GM12878 (cell line): ENCODE measurements at regions not wholly inside any gene's neighbourhood (a gene's known extent, or its start where the extent isn't known, plus 50 kb on each side); places are given as distances from the start of the nearest gene placed in this dataset.
"Not testable (repeated sequence)": the region's sequence is repeated elsewhere in the genome, so short reads cannot be mapped to it uniquely, and the experiment has no call there.

Experiments used
- ATAC-seq: fragments of 200-7000 bp; cut with Tn5 transposase; 3 replicates; pipeline ENCODE4 v1.9.1; 2020; ENCODE audit warnings: mild to moderate bottlenecking, moderate library complexity
- BruUV-seq: library from RNA; stranded (reverse); fragments of 400-500 nt; replicated peaks from 2 replicates; lab custom pipeline; 2021; lab: Mats Ljungman, UMichigan
- CTCF ChIA-PET: fragments of 300-600 bp; sonication (Branson Sonifier 250); formaldehyde crosslinking; extraction: SDS; loops from one replicate; lab custom pipeline; 2021; ENCODE audit warnings: inconsistent platforms; lab: Yijun Ruan, JAX
- POLR2A ChIA-PET: fragments of 350-600 bp; formaldehyde crosslinking; extraction: SDS; loops from one replicate; lab custom pipeline; 2021; ENCODE audit warnings: inconsistent platforms; lab: Charles Lee
- RAD21 ChIA-PET: fragments of 300-600 bp; sonication (Branson Sonifier 250); formaldehyde crosslinking; loops from one replicate; lab custom pipeline; 2023; ENCODE audit warnings: antibody characterized with exemption; ENCODE audit not compliant: unreplicated experiment; lab: Charles Lee
- SMC1A ChIA-PET: fragments of 300-600 bp; sonication (Branson Sonifier 250); formaldehyde crosslinking; loops from one replicate; lab custom pipeline; 2023; ENCODE audit not compliant: unreplicated experiment, uncharacterized antibody; lab: Charles Lee
- DNase-seq: peaks from one replicate; pipeline ENCODE4 v3.0.0-alpha.2; 2011; ENCODE audit warnings: low read depth, low spot score
- FAIRE-seq: peaks from 3 replicates; lab custom pipeline; 2011; peaks lifted over from hg19 to GRCh38; lab: Jason Lieb, UNC
- H2AFZ ChIP-seq: 2 replicates; pipeline ENCODE4 v1.6.0; 2011; ENCODE audit warnings: low read depth, low read length, control low read depth; ENCODE audit not compliant: control insufficient read depth
- H3K27ac ChIP-seq: 2 replicates; pipeline ENCODE4 v1.5.1; 2011; ENCODE audit warnings: control low read depth; ENCODE audit not compliant: control insufficient read depth, insufficient read depth
- H3K27me3 ChIP-seq, 2 experiments: replicated peaks in 1 of 2; 2 replicates each; pipeline versions ENCODE4 v1.6.0 to v1.6.1; 2011; ENCODE audit warnings: low read length in 1 of 2; ENCODE audit not compliant: control insufficient read depth in 2 of 2, insufficient read depth in 2 of 2
- H3K36me3 ChIP-seq, 2 experiments: 2 replicates each; pipeline ENCODE4 v1.5.1; 2011; ENCODE audit warnings: low read length in 1 of 2; ENCODE audit not compliant: control insufficient read depth in 2 of 2, insufficient read depth in 2 of 2
- H3K4me1 ChIP-seq: 2 replicates; pipeline ENCODE4 v1.6.1; 2011; ENCODE audit warnings: mild to moderate bottlenecking, low read length, moderate library complexity, mixed read lengths; ENCODE audit not compliant: control insufficient read depth, insufficient read depth
- H3K4me2 ChIP-seq: 2 replicates; pipeline ENCODE4 v1.6.0; 2011; ENCODE audit warnings: control low read depth; ENCODE audit not compliant: control insufficient read depth, insufficient read depth
- H3K4me3 ChIP-seq: fragments of 200-600 bp; sonication (generic); 2 replicates; pipeline ENCODE4 v1.5.1; 2016
- H3K79me2 ChIP-seq: 2 replicates; pipeline ENCODE4 v1.6.0; 2011; ENCODE audit warnings: low read length; ENCODE audit not compliant: control insufficient read depth, insufficient read depth
- H3K9ac ChIP-seq: 2 replicates; pipeline ENCODE4 v1.8.0; 2011; ENCODE audit warnings: low read length, control low read depth, mixed read lengths; ENCODE audit not compliant: control insufficient read depth, insufficient read depth
- H3K9me3 ChIP-seq: replicated peaks from 3 replicates; pipeline ENCODE4 v1.5.1; 2011; ENCODE audit warnings: mild to moderate bottlenecking, low read length; ENCODE audit not compliant: control insufficient read depth, insufficient read depth
- H4K20me1 ChIP-seq: 2 replicates; pipeline ENCODE4 v1.6.0; 2011; ENCODE audit not compliant: control insufficient read depth, insufficient read depth
- WGBS: methylation state at CpG from one replicate; pipeline ENCODE4 v1.1.6; 2016; ENCODE audit warnings: low lambda C conversion rate; ENCODE audit not compliant: insufficient replicate concordance, insufficient coverage; ENCODE audit errors: missing lambda C conversion rate; 5-methylcytosine and 5-hydroxymethylcytosine counted together
- in situ Hi-C: fragments of 300-500 bp; cut with MboI; formaldehyde crosslinking; loops from 9 replicates; pipeline ENCODE4 v1.14.3; 2018; ENCODE audit warnings: mixed read lengths
- intact Hi-C: fragments of 100-400 bp; cut with micrococcal nuclease; formaldehyde crosslinking; loops from one replicate; pipeline ENCODE4 v1.14.2; 2022; ENCODE audit not compliant: unreplicated experiment

GRCh38 chr4:3589379-3589778, 57.2 kb upstream of the LRPAP1 start:
- H3K27me3 ChIP-seq, H3K9me3 ChIP-seq, H3K79me2 ChIP-seq, FAIRE-seq, RAD21 ChIA-PET, H3K36me3 ChIP-seq, ATAC-seq, H4K20me1 ChIP-seq, CTCF ChIA-PET, H3K9ac ChIP-seq, BruUV-seq, H3K27ac ChIP-seq, POLR2A ChIA-PET, intact Hi-C loops, in situ Hi-C loops, H3K4me1 ChIP-seq, SMC1A ChIA-PET, DNase-seq, H3K4me3 ChIP-seq, H3K4me2 ChIP-seq, H2AFZ ChIP-seq: not testable (repeated sequence)
- 37% methylated on average over 11 of the region's 11 CpGs for WGBS

GRCh38 chr4:3588517-3589194, 56.4 kb upstream of the LRPAP1 start:
- intact Hi-C loops, H3K27ac ChIP-seq, SMC1A ChIA-PET: not testable (repeated sequence)

DNA sequence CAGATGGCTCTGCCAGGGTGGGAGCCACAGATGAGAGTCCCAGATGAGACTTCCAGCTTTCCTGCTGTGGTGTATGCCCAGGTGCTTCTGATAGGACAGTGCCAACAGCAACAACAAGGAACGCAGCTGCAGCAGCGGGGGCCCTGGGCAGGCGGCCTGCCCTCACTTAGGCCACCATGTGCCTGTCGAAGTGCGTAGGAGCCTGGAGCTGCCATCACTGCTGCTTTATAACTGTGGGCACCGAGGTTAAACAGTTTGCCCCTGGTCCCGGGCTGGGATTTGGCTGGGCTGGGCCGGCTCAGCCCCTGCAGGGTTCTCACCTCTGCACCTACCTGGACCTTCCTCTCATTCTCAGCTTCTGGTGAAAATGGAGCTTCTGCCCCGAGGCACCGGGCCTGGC, 54.4 kb upstream of the LRPAP1 start:
- H3K9ac ChIP-seq, H3K4me2 ChIP-seq, H3K36me3 ChIP-seq, intact Hi-C loops, H3K4me3 ChIP-seq, H2AFZ ChIP-seq, H3K9me3 ChIP-seq, H3K4me1 ChIP-seq, RAD21 ChIA-PET, DNase-seq, H3K27me3 ChIP-seq, FAIRE-seq, CTCF ChIA-PET, ATAC-seq, BruUV-seq, SMC1A ChIA-PET, H3K27ac ChIP-seq, POLR2A ChIA-PET, H3K79me2 ChIP-seq, in situ Hi-C loops, H4K20me1 ChIP-seq: not testable (repeated sequence)
- 33% methylated on average over 10 of the region's 10 CpGs for WGBS

More at GRCh38 chr4:3588517-3589194, 56.4 kb upstream of the LRPAP1 start:
- H3K36me3 ChIP-seq, H3K9me3 ChIP-seq, H3K79me2 ChIP-seq, H3K4me2 ChIP-seq, RAD21 ChIA-PET, H3K9ac ChIP-seq, ATAC-seq, BruUV-seq, H3K4me3 ChIP-seq, in situ Hi-C loops, H2AFZ ChIP-seq, POLR2A ChIA-PET, H3K27me3 ChIP-seq, DNase-seq, CTCF ChIA-PET, H4K20me1 ChIP-seq, FAIRE-seq, H3K4me1 ChIP-seq: not testable (repeated sequence)
- 19% methylated on average over 9 of the region's 10 CpGs for WGBS

DNA sequence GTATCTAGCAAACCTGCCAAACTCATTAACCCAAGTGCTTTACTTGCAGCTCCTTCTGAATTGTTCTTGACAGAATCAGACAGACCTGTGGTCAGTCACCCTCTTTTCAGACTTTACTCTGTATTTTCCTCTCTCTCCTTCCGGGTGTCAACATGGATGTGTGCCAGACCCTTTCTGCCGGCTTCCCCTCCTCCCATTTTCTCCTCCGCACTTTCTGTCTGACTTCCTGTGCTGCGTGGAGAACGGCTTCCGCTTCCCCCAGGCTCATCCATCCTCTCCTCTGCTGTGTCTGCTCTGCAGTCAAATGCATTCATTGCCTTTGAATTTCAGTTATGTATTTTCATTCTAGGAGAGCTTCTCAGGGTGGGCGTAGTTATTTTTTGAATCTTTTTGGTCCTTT, 53.3 kb upstream of the LRPAP1 start:
- BruUV-seq, result not testable (repeated sequence)

More for the DNA sequence above, 53.3 kb upstream of the LRPAP1 start:
- POLR2A ChIA-PET, in situ Hi-C loops, H3K27ac ChIP-seq, H3K4me3 ChIP-seq, H3K4me2 ChIP-seq, H3K27me3 ChIP-seq, CTCF ChIA-PET, RAD21 ChIA-PET, DNase-seq, intact Hi-C loops, FAIRE-seq, H3K9me3 ChIP-seq, H3K4me1 ChIP-seq, ATAC-seq, H4K20me1 ChIP-seq, H3K36me3 ChIP-seq, H3K79me2 ChIP-seq, SMC1A ChIA-PET, H2AFZ ChIP-seq, H3K9ac ChIP-seq: not testable (repeated sequence)
- 37% methylated on average over 7 of the region's 7 CpGs for WGBS
